NCI-H82 (cell line): ENCODE measurements at regions not wholly inside any gene's neighbourhood (a gene's known extent, or its start where the extent isn't known, plus 50 kb on each side); places are given as distances from the start of the nearest gene placed in this dataset.
"Not testable (repeated sequence)": the region's sequence is repeated elsewhere in the genome, so short reads cannot be mapped to it uniquely, and the experiment has no call there.

Experiments used
- DNase-seq: peaks from one replicate; lab custom pipeline; 2025; lab: John Stamatoyannopoulos, UW

DNA sequence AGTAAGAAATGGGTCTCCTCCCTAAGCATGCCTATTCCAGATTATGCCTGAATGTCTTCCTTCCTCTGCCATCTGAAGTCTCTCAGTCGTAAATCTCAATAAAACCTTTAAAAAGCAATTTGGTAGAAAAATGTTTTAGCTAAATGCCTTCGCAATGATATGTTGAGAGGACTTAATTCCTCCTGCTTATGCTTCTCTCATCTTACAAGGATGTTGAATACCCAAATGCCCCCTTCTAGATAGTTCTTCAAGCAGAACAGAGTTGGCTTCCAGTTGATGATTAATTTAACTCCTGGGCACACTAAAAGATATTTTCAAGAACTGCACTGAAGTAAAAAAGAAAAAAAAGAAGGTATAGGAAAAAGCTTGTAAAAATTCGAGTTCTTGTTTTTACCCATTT lies 275.0 kb upstream of the SPTLC3 start:
- no peak for DNase-seq

DNA sequence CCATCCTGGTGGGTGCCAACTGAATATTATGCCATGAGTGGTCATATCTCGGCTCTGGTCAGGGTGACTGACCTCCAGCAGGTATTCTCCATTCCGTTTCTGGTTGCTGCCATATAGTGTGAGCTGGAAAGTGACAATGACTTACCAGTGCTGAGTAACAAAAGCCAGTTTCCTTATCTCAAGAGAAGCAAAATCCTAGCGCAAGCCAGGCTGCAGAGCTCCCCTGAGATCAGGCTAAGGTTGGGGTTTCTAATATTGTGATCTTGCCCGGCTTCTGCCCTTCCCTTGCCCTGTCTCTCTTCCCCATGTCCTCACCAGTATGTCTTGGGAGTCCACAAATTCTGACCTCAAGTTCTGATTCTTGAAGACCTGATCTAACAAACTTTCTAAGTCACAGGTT lies 271.3 kb upstream of the SPTLC3 start:
- no peak for DNase-seq

DNA sequence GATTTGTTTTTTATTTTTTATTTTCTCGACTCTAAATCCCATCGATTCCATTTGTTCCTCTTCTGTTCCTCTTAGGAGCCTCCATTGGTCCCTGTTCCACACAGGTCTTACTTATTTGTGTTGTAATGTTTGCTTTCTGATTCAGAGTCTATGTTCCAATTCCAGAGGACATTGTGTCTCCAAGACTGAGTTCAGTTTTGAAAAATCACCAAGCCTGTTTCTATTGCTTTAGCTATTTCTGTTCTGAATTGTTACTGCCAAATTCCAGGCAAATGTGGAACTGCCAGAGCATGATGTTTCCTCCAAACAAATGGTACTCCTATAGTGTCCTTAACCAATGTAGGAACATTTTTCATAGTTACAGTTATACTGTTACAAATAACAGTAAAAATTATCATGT lies 270.9 kb upstream of the SPTLC3 start:
- DNase-seq = no peak

DNA sequence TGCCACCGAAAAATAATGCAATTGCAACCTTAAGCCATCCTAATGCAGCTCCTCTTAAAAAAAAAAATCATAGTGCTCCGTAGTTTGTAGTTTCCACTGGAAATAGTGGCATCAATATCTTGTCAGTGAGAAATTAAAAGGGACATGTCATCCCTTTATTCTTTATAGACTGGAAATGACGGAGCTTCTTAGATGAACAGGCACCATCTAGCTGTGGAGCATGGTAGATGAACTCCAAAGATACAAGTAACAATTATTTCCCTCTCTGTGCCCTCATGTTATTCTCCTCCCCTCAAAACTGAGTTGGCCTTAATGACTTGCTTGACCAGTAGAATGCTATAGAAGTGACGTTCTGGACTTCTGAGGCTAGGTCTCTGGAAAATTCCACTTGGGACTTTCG lies 268.1 kb upstream of the SPTLC3 start:
- no peak for DNase-seq

DNA sequence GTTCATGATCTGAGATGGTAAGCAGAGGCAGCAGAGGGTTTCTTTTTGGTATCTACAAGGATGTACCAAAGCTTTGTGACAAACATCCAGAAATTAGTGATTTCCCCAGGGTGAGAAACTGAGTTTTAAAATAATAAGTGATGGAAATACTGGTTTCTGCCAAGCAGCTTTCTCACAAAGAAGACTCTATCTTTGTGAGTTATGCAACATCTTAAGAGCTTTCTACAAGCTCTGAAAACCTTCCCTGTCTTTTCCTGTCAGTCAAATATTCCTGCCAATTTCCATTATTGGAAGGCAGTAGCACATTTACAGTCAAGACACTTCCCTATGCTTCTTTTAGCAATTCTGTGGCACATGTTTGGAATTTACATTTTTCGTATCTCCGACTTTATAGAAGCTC lies 264.7 kb upstream of the SPTLC3 start:
- DNase-seq = no peak

DNA sequence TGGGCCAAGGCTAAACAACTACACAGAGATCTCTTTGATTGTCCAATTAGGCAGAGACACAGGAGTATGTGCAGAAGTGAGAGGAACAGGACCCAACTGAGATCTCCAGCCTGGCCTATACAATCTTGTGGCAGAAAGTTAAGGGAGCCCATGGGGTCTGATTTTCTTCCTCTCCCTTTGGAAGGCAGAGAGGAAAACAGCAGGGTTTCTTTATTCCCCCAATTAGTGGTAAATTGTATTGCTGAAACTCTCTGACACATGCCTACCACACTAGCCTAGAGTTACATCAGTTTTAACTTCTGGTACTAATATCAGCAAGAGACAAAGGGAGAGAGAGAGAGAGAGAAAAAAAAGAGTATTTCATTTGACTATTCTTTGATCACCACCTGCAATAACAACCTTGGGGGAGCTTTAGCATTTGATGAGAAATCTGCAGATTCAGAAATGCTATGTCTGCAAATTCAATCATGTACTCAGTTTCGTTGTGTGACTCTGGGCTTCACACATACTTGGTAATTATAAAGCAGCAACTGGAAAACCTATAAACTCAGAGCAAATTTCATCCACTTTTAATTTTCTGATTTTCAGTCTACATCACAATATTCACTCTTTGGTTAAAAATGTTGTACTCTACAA lies 260.3 kb upstream of the SPTLC3 start:
- no peak for DNase-seq

DNA sequence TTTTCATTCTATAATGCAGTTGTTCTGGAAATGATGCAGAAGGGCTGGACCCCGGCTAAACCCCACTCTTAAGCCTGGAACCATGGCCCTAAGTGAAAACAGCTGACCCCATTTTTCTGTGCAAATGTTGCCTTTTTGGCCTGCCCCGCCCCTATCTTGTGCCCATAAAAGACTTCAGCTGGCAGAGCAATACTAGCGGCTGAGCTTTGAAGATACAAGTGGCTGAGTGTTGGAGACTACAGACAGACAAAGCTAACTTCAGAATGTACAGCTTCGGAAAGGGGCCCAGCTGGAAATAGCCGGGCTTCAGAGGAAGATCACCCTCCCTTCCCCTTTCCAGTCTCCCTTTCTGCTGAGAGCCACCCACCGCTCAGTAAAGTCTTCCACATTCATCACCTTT lies 258.6 kb upstream of the SPTLC3 start:
- DNase-seq = no peak

DNA sequence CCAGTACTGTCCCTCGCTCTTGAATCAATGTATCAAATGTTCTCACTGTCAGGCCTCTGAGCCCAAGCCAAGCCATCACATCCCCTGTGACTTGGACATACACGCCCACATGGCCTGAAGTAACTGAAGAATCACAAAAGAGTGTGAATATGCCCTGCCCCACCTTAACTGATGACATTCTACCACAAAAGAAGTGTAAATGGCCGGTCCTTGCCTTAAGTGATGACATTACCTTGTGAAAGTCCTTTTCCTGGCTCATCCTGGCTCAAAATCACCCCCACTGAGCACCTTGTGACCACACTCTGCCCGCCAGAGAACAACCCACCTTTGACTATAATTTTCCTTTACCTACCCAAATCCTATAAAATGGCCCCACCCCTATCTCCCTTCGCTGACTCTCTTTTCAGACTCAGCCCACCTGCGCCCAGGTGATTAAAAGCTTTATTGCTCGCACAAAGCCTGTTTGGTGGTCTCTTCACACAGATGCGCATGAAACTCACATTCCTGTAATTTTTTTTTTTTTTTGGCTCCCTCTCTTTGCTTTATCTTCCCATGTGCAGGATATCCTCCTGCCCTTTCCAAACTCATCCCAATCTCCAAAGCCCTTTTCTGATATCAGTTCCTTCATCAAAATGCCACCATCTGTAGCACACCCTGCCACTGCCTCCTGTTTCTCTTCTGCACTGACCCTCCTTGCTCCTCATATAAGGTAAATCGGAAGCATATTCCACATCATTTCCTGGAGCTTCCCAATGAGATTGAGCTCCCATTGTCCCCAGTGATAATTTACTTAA lies 255.7 kb upstream of the SPTLC3 start:
- DNase-seq = not testable (repeated sequence)

DNA sequence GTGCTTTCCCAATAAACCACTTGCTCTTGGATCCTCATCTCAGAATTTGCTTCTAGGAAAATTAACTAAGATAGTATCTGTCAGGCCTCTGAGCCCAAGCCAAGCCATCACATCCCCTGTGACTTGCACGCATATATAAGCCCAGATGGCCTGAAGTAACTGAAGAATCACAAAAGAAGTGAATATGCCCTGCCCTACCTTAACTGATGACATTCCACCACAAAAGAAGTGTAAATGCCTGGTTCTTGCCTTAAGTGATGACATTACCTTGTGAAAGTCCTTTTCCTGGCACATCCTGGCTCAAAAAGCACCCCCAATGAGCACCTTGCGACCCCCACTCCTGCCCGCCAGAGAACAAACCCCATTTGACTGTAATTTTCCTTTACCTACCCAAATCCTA lies 255.0 kb upstream of the SPTLC3 start:
- DNase-seq = not testable (repeated sequence)

DNA sequence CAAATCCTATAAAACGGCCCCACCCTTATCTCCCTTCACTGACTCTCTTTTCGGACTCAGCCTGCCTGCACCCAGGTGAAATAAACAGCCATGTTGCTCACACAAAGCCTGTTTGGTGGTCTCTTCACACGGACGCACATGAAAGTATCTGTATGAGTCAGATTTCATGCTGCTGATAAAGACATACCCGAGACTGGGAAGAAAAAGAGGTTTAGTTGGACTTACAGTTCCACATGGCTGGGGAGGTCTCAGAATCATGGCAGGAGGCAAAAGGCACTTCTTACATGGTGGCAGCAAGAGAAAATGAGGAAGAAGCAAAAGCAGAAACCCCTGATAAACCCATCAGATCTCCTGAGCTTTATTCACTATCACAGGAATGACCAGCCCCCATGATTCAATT lies 249.3 kb upstream of the SPTLC3 start:
- DNase-seq = not testable (repeated sequence)

DNA sequence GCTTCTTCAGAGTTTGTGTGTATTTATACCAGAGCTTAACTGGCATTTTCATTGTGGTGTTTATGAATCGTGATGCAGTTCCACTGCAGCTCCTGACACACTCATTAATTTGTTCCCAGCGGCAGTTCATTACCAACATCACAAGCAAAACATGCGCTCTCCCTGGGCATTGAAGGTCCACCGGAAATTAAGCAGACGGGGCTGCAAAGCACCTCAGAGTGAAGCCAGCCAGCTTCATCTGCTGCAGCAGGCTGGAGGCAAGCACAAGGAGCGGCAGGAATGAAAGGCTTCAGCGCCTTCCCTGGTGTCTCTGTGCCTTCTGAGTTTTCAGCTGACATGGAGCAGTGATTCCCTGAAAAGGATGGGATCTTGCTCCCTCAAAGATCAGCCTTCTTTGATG lies 246.0 kb upstream of the SPTLC3 start:
- DNase-seq = no peak

DNA sequence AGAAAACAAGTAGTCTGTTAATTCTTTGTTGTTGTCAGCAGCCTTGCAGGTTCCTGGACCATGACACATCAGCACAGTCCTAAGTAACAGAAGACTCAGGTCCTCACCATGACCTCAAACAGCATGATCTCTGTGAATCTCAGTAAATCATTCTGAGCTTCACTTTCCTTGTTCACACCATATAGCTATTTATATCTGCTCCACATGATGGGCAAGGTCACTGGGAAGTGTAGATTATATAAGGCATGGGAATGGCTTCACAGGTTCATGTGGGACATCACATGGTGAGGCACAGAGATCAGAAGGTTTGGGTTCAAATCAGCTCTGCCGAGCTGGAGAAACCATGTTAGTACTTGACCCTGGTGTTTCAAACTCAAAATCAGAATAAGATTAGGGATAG lies 245.4 kb upstream of the SPTLC3 start:
- no peak for DNase-seq

DNA sequence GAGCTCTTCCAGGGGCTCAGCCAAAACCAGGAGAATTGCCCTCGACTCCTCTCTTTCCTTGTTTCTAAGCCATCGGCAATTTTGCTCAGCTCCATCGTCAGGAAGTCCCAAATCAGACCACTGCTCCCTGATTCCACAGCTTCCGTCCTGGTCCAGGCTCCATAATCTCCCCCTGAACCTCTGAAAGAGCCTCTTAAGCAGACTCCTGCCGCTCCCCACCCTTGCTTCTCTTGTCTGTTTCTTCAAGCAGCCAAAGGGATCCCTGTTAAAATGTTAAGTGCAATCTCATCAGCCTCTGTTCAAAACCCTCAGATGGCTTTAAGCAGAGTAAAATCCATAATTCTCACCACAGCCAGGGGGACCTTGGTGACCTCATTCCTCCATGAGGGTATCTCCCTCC lies 244.7 kb upstream of the SPTLC3 start:
- no peak for DNase-seq

DNA sequence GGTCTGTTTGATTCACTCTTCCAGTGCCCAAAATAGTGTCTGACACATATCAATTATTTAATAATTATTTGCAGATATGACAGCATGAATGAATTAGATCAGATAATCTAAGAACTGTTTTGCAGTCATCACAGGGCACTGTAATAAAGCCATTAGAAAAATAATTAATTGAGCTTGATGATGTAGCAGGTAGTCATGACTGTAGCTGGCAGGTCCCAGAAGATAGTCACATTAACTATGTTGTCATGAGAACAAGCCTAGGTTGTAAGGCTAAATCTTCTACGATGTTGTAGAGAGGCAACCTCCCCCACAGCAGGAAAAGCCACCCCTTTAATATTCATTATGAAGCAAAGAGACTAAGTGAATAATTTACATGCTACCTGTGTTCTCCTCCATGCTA lies 243.9 kb upstream of the SPTLC3 start:
- no peak for DNase-seq

DNA sequence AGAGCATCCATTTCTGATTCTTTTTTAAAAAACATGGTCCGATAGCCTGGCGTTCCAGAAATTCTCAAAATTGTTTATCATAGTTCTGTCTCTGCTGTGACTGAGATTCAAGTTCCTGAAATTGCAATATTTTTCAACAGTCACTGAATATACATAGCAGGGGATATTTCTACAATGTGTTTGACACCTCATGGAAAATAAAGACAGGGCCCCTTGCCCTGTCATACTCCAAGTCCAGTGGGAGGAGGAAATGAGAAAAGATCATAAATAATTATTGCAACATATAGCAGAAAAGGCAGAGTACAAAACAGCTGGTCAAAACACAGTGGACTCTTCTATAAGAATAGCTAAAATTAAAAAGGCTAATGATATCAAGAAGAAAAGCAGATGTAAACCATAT lies 234.8 kb upstream of the SPTLC3 start:
- no peak for DNase-seq

DNA sequence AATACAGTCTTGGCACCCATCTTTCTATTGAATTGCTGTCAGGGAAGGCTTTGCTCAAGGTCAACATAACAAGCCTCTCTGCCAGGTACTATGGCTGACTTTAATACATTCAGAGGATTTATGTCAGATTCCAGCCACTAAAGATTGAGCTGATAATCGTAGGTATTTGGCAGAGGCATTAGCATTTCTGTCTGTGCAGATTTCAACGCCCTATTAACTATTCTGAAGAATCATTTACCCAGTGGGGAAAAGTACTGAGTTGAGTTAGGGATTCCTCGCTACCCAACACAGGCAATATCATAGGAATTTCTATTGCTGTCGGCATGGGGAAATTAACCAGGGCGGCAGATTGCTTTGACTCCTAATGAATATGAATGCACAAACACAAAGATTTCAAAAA lies 233.7 kb upstream of the SPTLC3 start:
- peak; percentile 41 for DNase-seq

DNA sequence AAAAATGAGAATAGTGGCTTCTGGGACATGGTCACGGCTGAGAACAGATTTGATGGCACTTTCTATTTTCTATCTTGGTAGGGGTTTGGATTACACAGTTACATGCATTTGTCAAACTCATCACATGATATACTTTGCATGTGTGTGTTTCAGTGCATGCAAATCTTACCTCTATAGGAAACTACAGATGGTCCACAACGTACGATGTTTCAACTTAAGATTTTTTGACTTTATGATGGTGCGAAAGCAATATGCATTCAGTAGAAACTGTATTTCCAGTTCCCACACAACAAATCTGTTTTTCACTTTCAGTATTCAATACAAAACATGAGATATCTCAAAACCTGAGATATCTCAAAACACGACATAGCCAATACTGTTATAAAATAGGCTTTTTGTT lies 231.8 kb upstream of the SPTLC3 start:
- DNase-seq = no peak

DNA sequence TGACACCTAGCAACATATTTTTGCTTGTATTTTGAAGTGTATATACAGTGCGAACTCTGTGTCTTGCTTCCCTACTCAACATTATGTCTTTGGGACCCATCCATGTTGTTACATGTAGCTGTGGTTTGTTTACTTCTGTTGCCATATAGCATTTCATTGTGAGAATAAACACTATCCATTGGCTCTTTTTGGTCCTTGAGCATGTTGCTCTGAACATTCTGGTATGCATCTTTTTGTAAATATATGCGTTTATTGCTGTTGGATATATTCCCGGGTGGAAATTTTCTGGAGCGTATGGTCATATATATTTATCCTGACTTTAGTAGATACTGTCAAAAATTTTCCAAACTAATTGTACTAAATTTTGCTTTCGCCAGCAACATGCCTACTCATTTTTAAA lies 222.5 kb upstream of the SPTLC3 start:
- no peak for DNase-seq

DNA sequence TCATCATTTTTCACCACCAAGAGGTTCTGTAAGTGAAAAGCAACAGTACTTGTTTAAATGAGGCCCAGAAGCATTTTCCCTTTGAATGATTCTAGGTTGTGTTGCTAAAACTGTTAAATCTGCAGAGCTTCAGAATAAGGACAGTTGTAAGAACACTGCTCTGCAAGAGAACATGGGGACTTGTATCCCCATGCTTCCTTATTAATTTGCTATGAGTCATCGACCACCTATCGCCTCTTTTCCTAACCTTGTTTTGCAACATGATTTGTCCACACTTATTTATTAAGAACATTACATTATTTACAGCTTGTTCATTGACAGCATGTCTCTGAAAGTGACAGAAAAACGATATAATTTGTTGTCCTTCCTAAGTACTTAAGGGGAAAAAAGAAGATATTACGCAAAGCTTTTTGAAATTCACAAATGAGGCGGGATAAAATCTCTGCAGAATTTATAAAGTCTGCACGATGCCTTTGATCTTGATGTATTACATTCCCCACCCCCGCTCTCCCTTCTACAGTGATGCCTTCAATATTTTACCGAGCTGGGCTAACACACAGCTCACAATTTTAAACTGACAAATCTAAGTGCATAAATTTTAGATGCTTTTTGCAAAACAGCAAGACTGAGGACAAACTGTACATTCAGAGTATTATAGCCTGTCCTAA lies 220.0 kb upstream of the SPTLC3 start:
- DNase-seq = no peak

DNA sequence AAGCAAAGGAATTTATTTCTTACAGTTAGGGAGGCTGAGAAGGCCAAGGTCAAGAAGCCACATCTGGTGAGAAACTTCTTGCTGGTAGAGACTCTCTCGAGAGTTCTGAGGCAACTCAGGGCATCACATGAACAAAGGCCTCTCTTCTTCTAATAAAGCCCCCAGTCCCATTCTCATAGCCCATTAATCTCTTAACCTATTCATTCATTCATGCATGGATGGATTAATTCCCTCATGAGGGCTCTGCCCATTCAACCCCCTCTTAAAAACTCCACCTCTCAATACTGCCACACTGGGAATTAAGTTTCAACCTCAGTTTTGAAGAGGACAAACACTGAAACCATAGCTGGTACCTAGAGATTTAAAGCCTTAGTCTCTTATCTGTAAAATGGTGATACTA lies 217.9 kb upstream of the SPTLC3 start:
- DNase-seq = peak; percentile 28

DNA sequence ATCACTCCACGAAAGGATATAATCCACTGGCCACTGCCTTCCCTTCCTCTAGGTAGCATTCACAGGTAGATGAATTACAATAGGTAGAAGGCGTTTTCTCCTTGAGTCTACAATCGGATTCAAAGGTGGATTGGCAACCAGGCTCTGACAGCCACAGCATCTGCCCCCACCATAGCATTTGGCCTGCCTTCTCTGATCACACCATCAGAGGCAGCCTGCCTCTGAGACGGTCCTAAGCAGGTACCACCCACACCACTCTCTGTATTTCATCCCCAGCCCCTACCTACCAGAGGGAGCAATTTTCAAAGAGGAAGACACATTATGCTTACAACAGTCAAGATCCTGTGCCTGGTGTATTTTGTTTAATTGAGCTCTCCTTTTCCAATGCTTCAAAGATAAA lies 210.5 kb upstream of the SPTLC3 start:
- DNase-seq = peak; percentile 23

DNA sequence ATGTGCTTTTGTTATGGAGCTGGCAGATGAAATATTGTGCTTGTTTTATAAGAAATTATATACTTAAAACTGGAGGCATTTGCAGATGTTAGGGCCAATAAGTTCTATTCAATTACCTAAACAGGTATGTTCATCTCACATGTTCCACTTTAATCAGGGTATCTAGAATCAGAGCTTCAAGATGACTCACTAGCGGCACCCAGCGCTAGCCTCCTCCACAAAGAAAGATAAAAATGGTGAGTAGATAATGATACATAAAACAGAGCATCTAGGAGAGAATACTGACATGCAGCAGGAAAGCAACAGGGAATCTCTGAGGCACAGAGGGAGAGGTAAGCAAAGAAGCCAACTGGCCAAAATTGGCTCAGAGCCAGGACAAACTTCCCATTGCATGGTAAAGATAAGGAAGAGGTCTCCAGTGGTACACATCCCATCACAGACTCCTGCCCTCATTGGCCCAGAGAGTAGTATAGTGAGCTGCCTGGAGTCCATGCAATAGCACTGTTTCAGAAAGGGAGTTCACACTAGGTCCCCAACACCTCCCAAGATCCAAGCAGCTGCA lies 200.7 kb upstream of the SPTLC3 start:
- DNase-seq = no peak

DNA sequence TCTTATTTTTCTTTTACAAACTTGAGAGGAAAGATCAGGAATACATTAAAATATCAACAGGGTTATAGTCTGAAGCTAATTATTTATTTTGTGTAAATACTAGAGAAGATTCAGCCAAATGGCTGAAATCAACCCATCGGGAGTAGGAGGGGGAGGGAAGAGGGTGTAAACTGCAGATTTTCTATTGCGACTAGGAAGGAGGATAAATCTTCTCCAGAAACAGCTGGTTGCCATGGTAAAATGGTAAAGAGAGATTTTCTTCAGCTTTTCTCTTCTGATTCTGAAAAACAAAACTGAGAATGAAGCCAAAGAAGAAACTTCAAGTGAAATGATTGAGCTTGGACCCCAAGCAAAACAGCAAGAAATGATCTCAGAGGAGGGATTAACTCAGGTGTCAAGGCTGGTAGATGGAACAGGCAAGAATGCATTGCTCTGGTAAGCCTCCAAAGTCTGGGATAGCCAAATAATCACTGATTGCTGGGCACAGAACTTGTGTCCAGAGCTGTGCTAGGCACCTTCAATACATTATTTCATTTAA lies 193.5 kb upstream of the SPTLC3 start:
- DNase-seq = no peak
